ENCODE measurements at regions not wholly inside any gene's neighbourhood (a gene's known extent, or its start where the extent isn't known, plus 50 kb on each side); places are given as distances from the start of the nearest gene placed in this dataset.

GRCh38 chr10:36345807-36346206 is 703.7 kb upstream of the FZD8 start:
- no peak for TF ChIP-seq NFIC (IDR thresholded peaks at IDR 0.05)
- no peak for TF ChIP-seq ZBTB7A (IDR thresholded peaks at IDR 0.05; ENCODE audit: low read depth)
- TF ChIP-seq MAX (IDR thresholded peaks at IDR 0.05), result no peak
- no peak for TF ChIP-seq CEBPB (IDR thresholded peaks at IDR 0.05)
- no peak for TF ChIP-seq TCF12 (IDR thresholded peaks at IDR 0.05; ENCODE audit: low read depth)
- TF ChIP-seq FOXM1 (IDR thresholded peaks at IDR 0.05; ENCODE audit: borderline replicate concordance, low read depth), result no peak
- TF ChIP-seq USF1 (IDR thresholded peaks at IDR 0.05), result no peak
- TF ChIP-seq TEAD4 (IDR thresholded peaks at IDR 0.05), result no peak
- TF ChIP-seq TAF1 (IDR thresholded peaks at IDR 0.05; ENCODE audit: low read depth), result no peak
- no peak for TF ChIP-seq EP300 (IDR thresholded peaks at IDR 0.05; ENCODE audit: borderline replicate concordance)
- TF ChIP-seq CREB1 (IDR thresholded peaks at IDR 0.05; ENCODE audit: low read depth), result no peak
- no peak for TF ChIP-seq REST (IDR thresholded peaks at IDR 0.05; ENCODE audit: low read depth)
- no peak for TF ChIP-seq EGR1 (IDR thresholded peaks at IDR 0.05)
- TF ChIP-seq YY1 (IDR thresholded peaks at IDR 0.05; ENCODE audit: low read depth), result no peak
- no peak for TF ChIP-seq RAD21 (IDR thresholded peaks at IDR 0.05; ENCODE audit: low read depth)

- TF ChIP-seq TCF12 (IDR thresholded peaks at IDR 0.05; ENCODE audit: low read depth) (no peak), TAF1 (IDR thresholded peaks at IDR 0.05; ENCODE audit: low read depth) (no peak), ZBTB7A (IDR thresholded peaks at IDR 0.05; ENCODE audit: low read depth) (no peak), FOXM1 (IDR thresholded peaks at IDR 0.05; ENCODE audit: borderline replicate concordance, low read depth) (no peak), EGR1 (IDR thresholded peaks at IDR 0.05) (no peak), EP300 (IDR thresholded peaks at IDR 0.05; ENCODE audit: borderline replicate concordance) (no peak), TEAD4 (IDR thresholded peaks at IDR 0.05) (no peak), CEBPB (IDR thresholded peaks at IDR 0.05) (no peak), YY1 (IDR thresholded peaks at IDR 0.05; ENCODE audit: low read depth) (no peak), MAX (IDR thresholded peaks at IDR 0.05) (no peak), RAD21 (IDR thresholded peaks at IDR 0.05; ENCODE audit: low read depth) (no peak), NFIC (IDR thresholded peaks at IDR 0.05) (no peak), CREB1 (IDR thresholded peaks at IDR 0.05; ENCODE audit: low read depth) (no peak), USF1 (IDR thresholded peaks at IDR 0.05) (no peak), REST (IDR thresholded peaks at IDR 0.05; ENCODE audit: low read depth) (no peak)
Measured at GRCh38 chr10:36345175-36345533, 703.1 kb upstream of the FZD8 start.

- no peak for TF ChIP-seq YY1 (IDR thresholded peaks at IDR 0.05; ENCODE audit: low read depth)
- no peak for TF ChIP-seq EP300 (IDR thresholded peaks at IDR 0.05; ENCODE audit: borderline replicate concordance)
- no peak for TF ChIP-seq ZBTB7A (IDR thresholded peaks at IDR 0.05; ENCODE audit: low read depth)
- no peak for TF ChIP-seq USF1 (IDR thresholded peaks at IDR 0.05)
- no peak for TF ChIP-seq RAD21 (IDR thresholded peaks at IDR 0.05; ENCODE audit: low read depth)
- TF ChIP-seq CEBPB (IDR thresholded peaks at IDR 0.05), result no peak
- no peak for TF ChIP-seq NFIC (IDR thresholded peaks at IDR 0.05)
- TF ChIP-seq FOXM1 (IDR thresholded peaks at IDR 0.05; ENCODE audit: borderline replicate concordance, low read depth), result no peak
- TF ChIP-seq MAX (IDR thresholded peaks at IDR 0.05), result no peak
- no peak for TF ChIP-seq TCF12 (IDR thresholded peaks at IDR 0.05; ENCODE audit: low read depth)
- TF ChIP-seq TAF1 (IDR thresholded peaks at IDR 0.05; ENCODE audit: low read depth), result no peak
- TF ChIP-seq EGR1 (IDR thresholded peaks at IDR 0.05), result no peak
- no peak for TF ChIP-seq REST (IDR thresholded peaks at IDR 0.05; ENCODE audit: low read depth)
- no peak for TF ChIP-seq CREB1 (IDR thresholded peaks at IDR 0.05; ENCODE audit: low read depth)
- no peak for TF ChIP-seq TEAD4 (IDR thresholded peaks at IDR 0.05)
Measured at GRCh38 chr10:36344240-36345174, 702.4 kb upstream of the FZD8 start.
